SK-N-MC (cell line): ENCODE measurements at regions not wholly inside any gene's neighbourhood (a gene's known extent, or its start where the extent isn't known, plus 50 kb on each side); places are given as distances from the start of the nearest gene placed in this dataset.

Source experiments
- EZH2 ChIP-seq: fragments of 200-600 bp; sonication (generic); IDR thresholded peaks from one replicate; pipeline ENCODE4 v1.6.1; 2017; ENCODE audit warnings: antibody characterized with exemption
- POLR2AphosphoS5 ChIP-seq: IDR thresholded peaks from 2 replicates; pipeline ENCODE4 v1.6.1; 2012; ENCODE audit warnings: mild to moderate bottlenecking, low read depth, low read length, borderline replicate concordance

GRCh38 chrX:42530027-42530426, 247.9 kb downstream of the PPP1R2C start:
- TF ChIP-seq EZH2 (no peak), POLR2AphosphoS5 (no peak)
